K562 (cell line): ENCODE measurements at regions not wholly inside any gene's neighbourhood (a gene's known extent, or its start where the extent isn't known, plus 50 kb on each side); places are given as distances from the start of the nearest gene placed in this dataset.

Experiments used
- ATAC-seq: fragments of 200-7000 bp; cut with Tn5 transposase; 3 replicates; pipeline ENCODE4 v1.9.1; 2020; ENCODE audit warnings: moderate library complexity
- BruUV-seq: library from RNA; stranded (reverse); fragments of 400-500 nt; replicated peaks from 2 replicates; lab custom pipeline; 2021; lab: Mats Ljungman, UMichigan
- CTCF ChIA-PET: fragments of 300-600 bp; formaldehyde crosslinking; extraction: SDS; loops from one replicate; lab custom pipeline; 2021; ENCODE audit warnings: low intra/inter-chr PET ratio; lab: Yijun Ruan, JAX
- POLR2A ChIA-PET: fragments of 300-600, 350-650 bp; sonication (Branson Sonifier 250); formaldehyde crosslinking; extraction: SDS; loops from one replicate; lab custom pipeline; 2021; ENCODE audit warnings: antibody characterized with exemption, inconsistent platforms; lab: Yijun Ruan, JAX
- DNase-seq, 4 experiments: peaks; one replicate each; pipeline versions ENCODE4 v3.0.0 to v3.0.0-alpha.2; 2011 to 2018; ENCODE audit warnings: low spot score in 3 of 4, mixed read lengths in 3 of 4; ENCODE audit errors: extremely low read depth in 1 of 4
- FAIRE-seq: peaks from 2 replicates; lab custom pipeline; 2011; peaks lifted over from hg19 to GRCh38; lab: Jason Lieb, UNC
- H2AFZ ChIP-seq: 2 replicates; pipeline ENCODE4 v1.6.0; 2011; ENCODE audit warnings: low read depth, low read length, control low read depth, inconsistent platforms
- H3K27ac ChIP-seq: fragments of 200-600 bp; 3 replicates; pipeline ENCODE4 v1.8.0; 2011; ENCODE audit warnings: low read depth, mild to moderate bottlenecking, control low read depth, inconsistent platforms, low read length, moderate library complexity, mixed read lengths; ENCODE audit errors: extremely low read depth
- H3K27me3 ChIP-seq, 2 experiments: fragments of 300-600 bp in 1 of 2; 2 replicates in 1 of 2; 3 replicates in 1 of 2; pipeline versions ENCODE4 v1.6.0 to v1.8.0; 2011; ENCODE audit warnings: inconsistent platforms in 2 of 2, low read length in 2 of 2, mild to moderate bottlenecking in 1 of 2, mixed read lengths in 1 of 2, moderate library complexity in 1 of 2; ENCODE audit not compliant: control insufficient read depth in 2 of 2, insufficient read depth in 2 of 2
- H3K36me3 ChIP-seq: fragments of 300-600 bp; 3 replicates; pipeline ENCODE4 v1.8.0; 2011; ENCODE audit warnings: mild to moderate bottlenecking, low read length, inconsistent platforms; ENCODE audit not compliant: control insufficient read depth, insufficient read depth
- H3K4me1 ChIP-seq, 2 experiments: fragments of 200-600 bp in 1 of 2; replicated peaks in 1 of 2; 2 replicates in 1 of 2; 3 replicates in 1 of 2; pipeline versions ENCODE4 v1.5.1 to v1.8.0; 2011; ENCODE audit warnings: inconsistent platforms in 2 of 2, low read length in 2 of 2, mild to moderate bottlenecking in 1 of 2, mixed read lengths in 1 of 2, moderate library complexity in 1 of 2; ENCODE audit not compliant: control insufficient read depth in 2 of 2, insufficient read depth in 2 of 2
- H3K4me2 ChIP-seq: 2 replicates; pipeline ENCODE4 v1.6.1; 2011; ENCODE audit warnings: low read length, control low read depth, inconsistent platforms, mixed read lengths; ENCODE audit not compliant: insufficient read depth
- H3K4me3 ChIP-seq: fragments of 200-600 bp; sonication (generic), shearing (Covaris generic); 2 replicates; pipeline ENCODE4 v1.5.1; 2016; ENCODE audit warnings: control low read depth, inconsistent platforms
- H3K79me2 ChIP-seq: fragments of 200-600 bp; 3 replicates; pipeline ENCODE4 v1.8.0; 2011; ENCODE audit warnings: low read length, inconsistent platforms; ENCODE audit not compliant: control insufficient read depth, insufficient read depth
- H3K9ac ChIP-seq, 2 experiments: 2 replicates each; pipeline versions ENCODE4 v1.6.0 to v1.6.1; 2011; ENCODE audit warnings: low read depth in 2 of 2, low read length in 2 of 2, control low read depth in 1 of 2, inconsistent platforms in 1 of 2, mild to moderate bottlenecking in 1 of 2, mixed read lengths in 1 of 2; ENCODE audit not compliant: insufficient read depth in 1 of 2
- H3K9me1 ChIP-seq: one replicate; pipeline ENCODE4 v1.6.0; 2011; ENCODE audit warnings: inconsistent platforms, mild to moderate bottlenecking, low read length, moderate library complexity; ENCODE audit not compliant: control insufficient read depth, insufficient read depth
- H3K9me3 ChIP-seq: replicated peaks from 2 replicates; pipeline ENCODE4 v1.5.1; 2011; ENCODE audit warnings: low read depth, low read length, inconsistent platforms; ENCODE audit not compliant: control insufficient read depth, insufficient read depth
- H4K20me1 ChIP-seq: replicated peaks from 2 replicates; pipeline ENCODE4 v1.6.1; 2011; ENCODE audit warnings: low read length, inconsistent platforms, mixed read lengths; ENCODE audit not compliant: control insufficient read depth, insufficient read depth
- COPS2 ChIP-seq: fragments of 450-650 bp; conservative IDR thresholded peaks from 2 replicates; pipeline ENCODE4 v1.6.1; 2016; ENCODE audit warnings: mild to moderate bottlenecking, moderate library complexity
- DACH1 ChIP-seq: fragments of 450-650 bp; IDR thresholded peaks from 2 replicates; pipeline ENCODE4 v1.6.1; 2018; ENCODE audit not compliant: partially characterized antibody
- GTF2E2 ChIP-seq: fragments of 200-800 bp; sonication (Bioruptor generic); IDR thresholded peaks from 2 replicates; pipeline ENCODE4 v1.6.1; 2016; ENCODE audit warnings: missing genetic modification characterization, missing compliant biosample characterization
- HSF4 ChIP-seq: fragments of 250-450 bp; sonication (Bioruptor Pico); IDR thresholded peaks from 2 replicates; pipeline ENCODE4 v2.1.2; 2022; ENCODE audit warnings: mild to moderate bottlenecking, moderate library complexity, borderline replicate concordance
- KDM4B ChIP-seq, 2 experiments: fragments of 450-650 bp in 1 of 2; sonication (generic) in 1 of 2; IDR thresholded peaks; 2 replicates each; pipeline ENCODE4 v1.6.1; 2016 to 2017; ENCODE audit warnings: borderline replicate concordance in 2 of 2, antibody characterized with exemption in 1 of 2, low read depth in 1 of 2, mild to moderate bottlenecking in 1 of 2
- MED1 ChIP-seq: sonication (generic); formaldehyde crosslinking; IDR thresholded peaks from 2 replicates; pipeline ENCODE4 v1.8.1; 2023; ENCODE audit warnings: missing genetic modification reagents, borderline replicate concordance
- MYBL2 ChIP-seq, 2 experiments: fragments of 450-650 bp in 1 of 2; sonication (generic) in 1 of 2; formaldehyde crosslinking in 1 of 2; IDR thresholded peaks; 2 replicates each; pipeline versions ENCODE4 v1.6.1 to v1.8.1; 2017 to 2022; ENCODE audit warnings: borderline replicate concordance in 1 of 2, inconsistent platforms in 1 of 2, low read depth in 1 of 2, mild to moderate bottlenecking in 1 of 2, missing genetic modification reagents in 1 of 2, moderate library complexity in 1 of 2
- PHF8 ChIP-seq: fragments of 200-600 bp; sonication (generic); IDR thresholded peaks from 2 replicates; pipeline ENCODE4 v1.6.1; 2012; ENCODE audit warnings: mixed run types, mild to moderate bottlenecking, inconsistent platforms, low read length, moderate library complexity, borderline replicate concordance
- STAG1 ChIP-seq: sonication (generic); formaldehyde crosslinking; IDR thresholded peaks from 2 replicates; pipeline ENCODE4 v1.5.0; 2020; ENCODE audit warnings: missing genetic modification reagents, borderline replicate concordance
- ZNF668 ChIP-seq: fragments of 250-450 bp; sonication (Bioruptor Pico); IDR thresholded peaks from 2 replicates; pipeline ENCODE4 v1.8.0; 2022; ENCODE audit warnings: mild to moderate bottlenecking, inconsistent platforms
- WGBS: fragments of 100-300 bp; shearing (Covaris generic); methylation state at CpG from one replicate; pipeline ENCODE4 v1.1.6; 2016; ENCODE audit warnings: low coverage, mixed read lengths; ENCODE audit not compliant: insufficient coverage; ENCODE audit errors: missing lambda C conversion rate; 5-methylcytosine and 5-hydroxymethylcytosine counted together
- in situ Hi-C: fragments of 300-500 bp; cut with MboI; formaldehyde crosslinking; loops from 4 replicates; pipeline ENCODE4 v1.15.0; 2018; ENCODE audit warnings: inconsistent platforms, mixed read lengths
- intact Hi-C: fragments of 100-400 bp; cut with micrococcal nuclease; formaldehyde crosslinking; loops from 2 replicates; pipeline ENCODE4 v1.14.2; 2022
- TF ChIP-seq, protein P1 (sequence below): fragments of 250-450 bp; sonication (Bioruptor Pico); IDR thresholded peaks from 2 replicates; pipeline ENCODE4 v1.5.0; 2020; ENCODE audit warnings: mild to moderate bottlenecking
- TF ChIP-seq, protein P2 (sequence below), 2 experiments: fragments of 450-650 bp; conservative IDR thresholded peaks; 2 replicates each; pipeline ENCODE4 v1.6.1; 2017; ENCODE audit warnings: mild to moderate bottlenecking in 2 of 2, moderate library complexity in 2 of 2
- TF ChIP-seq, protein P3 (sequence below): IDR thresholded peaks from 3 replicates; pipeline ENCODE4 v1.6.1; 2011; ENCODE audit warnings: borderline replicate concordance, mild to moderate bottlenecking, moderate library complexity; ENCODE audit not compliant: insufficient read length; ENCODE audit errors: extremely low read depth

- TF ChIP-seq, protein P1, sequence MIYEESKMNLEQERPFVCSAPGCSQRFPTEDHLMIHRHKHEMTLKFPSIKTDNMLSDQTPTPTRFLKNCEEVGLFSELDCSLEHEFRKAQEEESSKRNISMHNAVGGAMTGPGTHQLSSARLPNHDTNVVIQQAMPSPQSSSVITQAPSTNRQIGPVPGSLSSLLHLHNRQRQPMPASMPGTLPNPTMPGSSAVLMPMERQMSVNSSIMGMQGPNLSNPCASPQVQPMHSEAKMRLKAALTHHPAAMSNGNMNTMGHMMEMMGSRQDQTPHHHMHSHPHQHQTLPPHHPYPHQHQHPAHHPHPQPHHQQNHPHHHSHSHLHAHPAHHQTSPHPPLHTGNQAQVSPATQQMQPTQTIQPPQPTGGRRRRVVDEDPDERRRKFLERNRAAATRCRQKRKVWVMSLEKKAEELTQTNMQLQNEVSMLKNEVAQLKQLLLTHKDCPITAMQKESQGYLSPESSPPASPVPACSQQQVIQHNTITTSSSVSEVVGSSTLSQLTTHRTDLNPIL = no peak
- TF ChIP-seq STAG1 = no peak
- TF ChIP-seq MED1 (CRISPR knock-in tag) = no peak
- TF ChIP-seq PHF8 = no peak
- TF ChIP-seq DACH1 = no peak
- no peak for TF ChIP-seq MYBL2 (IDR thresholded peaks at IDR 0.05; ENCODE audit: low read depth)
- TF ChIP-seq MYBL2 (CRISPR knock-in tag; IDR thresholded peaks at IDR 0.05; ENCODE audit: borderline replicate concordance) = no peak
- TF ChIP-seq, protein P2, sequence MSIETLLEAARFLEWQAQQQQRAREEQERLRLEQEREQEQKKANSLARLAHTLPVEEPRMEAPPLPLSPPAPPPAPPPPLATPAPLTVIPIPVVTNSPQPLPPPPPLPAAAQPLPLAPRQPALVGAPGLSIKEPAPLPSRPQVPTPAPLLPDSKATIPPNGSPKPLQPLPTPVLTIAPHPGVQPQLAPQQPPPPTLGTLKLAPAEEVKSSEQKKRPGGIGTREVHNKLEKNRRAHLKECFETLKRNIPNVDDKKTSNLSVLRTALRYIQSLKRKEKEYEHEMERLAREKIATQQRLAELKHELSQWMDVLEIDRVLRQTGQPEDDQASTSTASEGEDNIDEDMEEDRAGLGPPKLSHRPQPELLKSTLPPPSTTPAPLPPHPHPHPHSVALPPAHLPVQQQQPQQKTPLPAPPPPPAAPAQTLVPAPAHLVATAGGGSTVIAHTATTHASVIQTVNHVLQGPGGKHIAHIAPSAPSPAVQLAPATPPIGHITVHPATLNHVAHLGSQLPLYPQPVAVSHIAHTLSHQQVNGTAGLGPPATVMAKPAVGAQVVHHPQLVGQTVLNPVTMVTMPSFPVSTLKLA (conservative IDR thresholded peaks at IDR 0.05) = no peak
- TF ChIP-seq, all 486 proteins: peak for 0
Observed at GRCh38 chr1:199878823-199879222, 148.7 kb upstream of the NR5A2 start (continued).

GRCh38 chr1:199898654-199899053 is 128.9 kb upstream of the NR5A2 start:
- no peak for ATAC-seq
- TF ChIP-seq HSF4 (CRISPR knock-in tag) (no peak), GTF2E2 (tag) (no peak), ZNF668 (CRISPR knock-in tag) (no peak), COPS2 (no peak), KDM4B (IDR thresholded peaks at IDR 0.05; ENCODE audit: borderline replicate concordance in 2 of 2, low read depth in 1 of 2) (no peak)
- TF ChIP-seq, protein P3, sequence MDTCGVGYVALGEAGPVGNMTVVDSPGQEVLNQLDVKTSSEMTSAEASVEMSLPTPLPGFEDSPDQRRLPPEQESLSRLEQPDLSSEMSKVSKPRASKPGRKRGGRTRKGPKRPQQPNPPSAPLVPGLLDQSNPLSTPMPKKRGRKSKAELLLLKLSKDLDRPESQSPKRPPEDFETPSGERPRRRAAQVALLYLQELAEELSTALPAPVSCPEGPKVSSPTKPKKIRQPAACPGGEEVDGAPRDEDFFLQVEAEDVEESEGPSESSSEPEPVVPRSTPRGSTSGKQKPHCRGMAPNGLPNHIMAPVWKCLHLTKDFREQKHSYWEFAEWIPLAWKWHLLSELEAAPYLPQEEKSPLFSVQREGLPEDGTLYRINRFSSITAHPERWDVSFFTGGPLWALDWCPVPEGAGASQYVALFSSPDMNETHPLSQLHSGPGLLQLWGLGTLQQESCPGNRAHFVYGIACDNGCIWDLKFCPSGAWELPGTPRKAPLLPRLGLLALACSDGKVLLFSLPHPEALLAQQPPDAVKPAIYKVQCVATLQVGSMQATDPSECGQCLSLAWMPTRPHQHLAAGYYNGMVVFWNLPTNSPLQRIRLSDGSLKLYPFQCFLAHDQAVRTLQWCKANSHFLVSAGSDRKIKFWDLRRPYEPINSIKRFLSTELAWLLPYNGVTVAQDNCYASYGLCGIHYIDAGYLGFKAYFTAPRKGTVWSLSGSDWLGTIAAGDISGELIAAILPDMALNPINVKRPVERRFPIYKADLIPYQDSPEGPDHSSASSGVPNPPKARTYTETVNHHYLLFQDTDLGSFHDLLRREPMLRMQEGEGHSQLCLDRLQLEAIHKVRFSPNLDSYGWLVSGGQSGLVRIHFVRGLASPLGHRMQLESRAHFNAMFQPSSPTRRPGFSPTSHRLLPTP = no peak

More at GRCh38 chr1:199898654-199899053, 128.9 kb upstream of the NR5A2 start:
- intact Hi-C loops (no loop called here), in situ Hi-C loops (no loop called here)
- H3K9ac ChIP-seq = no peak overlapping the region
- no peak for DNase-seq
- H3K4me2 ChIP-seq = no peak overlapping the region
- no peak overlapping the region for H3K4me3 ChIP-seq
- no peaks in the 10 kb centered on the region for H3K27me3 ChIP-seq
- no peaks in the 10 kb centered on the region for H3K79me2 ChIP-seq
- FAIRE-seq = no peak
- no peak overlapping the region for H3K27ac ChIP-seq
- H3K4me1 ChIP-seq = no peaks in the 10 kb centered on the region
- WGBS = 0% methylated on average over 1 of the region's 1 CpG
- no TSS peak for BruUV-seq
- no peak overlapping the region for H2AFZ ChIP-seq
- H4K20me1 ChIP-seq = no peaks in the 10 kb centered on the region
- ChIA-PET CTCF (no interaction called here), POLR2A (interaction anchor here (0.7 kb wide), 1 partner anchor 220 kb away, joined by 4 read pairs; no protein-coding TSS in a partner anchor)
- H3K9me3 ChIP-seq = no peaks in the 10 kb centered on the region
- H3K36me3 ChIP-seq = no peaks in the 10 kb centered on the region
- H3K9me1 ChIP-seq = no peaks in the 10 kb centered on the region
